HCT116 (cell line): ENCODE measurements at regions not wholly inside any gene's neighbourhood (a gene's known extent, or its start where the extent isn't known, plus 50 kb on each side); places are given as distances from the start of the nearest gene placed in this dataset.

Experiments
- CTCF ChIP-seq, 3 experiments: fragments of 200-600 bp in 1 of 3; sonication (generic) in 1 of 3; IDR thresholded peaks in 2 of 3; conservative IDR thresholded peaks in 1 of 3; 2 replicates each; pipeline ENCODE4 v1.5.1; 2012 to 2017; ENCODE audit warnings: low read depth in 2 of 3, low read length in 2 of 3, antibody characterized with exemption in 1 of 3, borderline replicate concordance in 1 of 3, control low read depth in 1 of 3, mild to moderate bottlenecking in 1 of 3, mixed read lengths in 1 of 3, mixed run types in 1 of 3, moderate library complexity in 1 of 3; ENCODE audit not compliant: insufficient read depth in 1 of 3
- EZH2 ChIP-seq: fragments of 200-600 bp; sonication (generic); IDR thresholded peaks from 2 replicates; pipeline ENCODE4 v1.6.1; 2017; ENCODE audit warnings: antibody characterized with exemption, mixed run types
- MAX ChIP-seq: IDR thresholded peaks from 2 replicates; pipeline ENCODE4 v1.6.1; 2012
- POLR2AphosphoS5 ChIP-seq: IDR thresholded peaks from 2 replicates; pipeline ENCODE4 v1.6.1; 2011; ENCODE audit warnings: mild to moderate bottlenecking, low read depth, low read length, moderate library complexity
- YY1 ChIP-seq: IDR thresholded peaks from 2 replicates; pipeline ENCODE4 v1.6.1; 2011; ENCODE audit warnings: low read length, low read depth, moderate library complexity, mild to moderate bottlenecking; ENCODE audit not compliant: insufficient replicate concordance; ENCODE audit errors: extremely low read depth
- ZNF274 ChIP-seq: fragments of 200-500 bp; sonication (Bioruptor generic); IDR thresholded peaks from 2 replicates; pipeline ENCODE4 v1.6.1; 2014; ENCODE audit warnings: mild to moderate bottlenecking, low read depth, low read length, inconsistent platforms

- TF ChIP-seq YY1 (no peak), CTCF (IDR thresholded peaks at IDR 0.05 in 2 of 3, conservative IDR thresholded peaks at IDR 0.05 in 1 of 3; ENCODE audit: borderline replicate concordance in 1 of 3, insufficient read depth in 1 of 3, low read depth in 2 of 3, low read length in 2 of 3) (no peak), MAX (no peak), POLR2AphosphoS5 (no peak), EZH2 (no peak), ZNF274 (no peak)
Observed at GRCh38 chr3:72193771-72194430, 409.0 kb upstream of the PROK2 start.
